PFSK-1 (cell line): ENCODE measurements at regions not wholly inside any gene's neighbourhood (a gene's known extent, or its start where the extent isn't known, plus 50 kb on each side); places are given as distances from the start of the nearest gene placed in this dataset.

Experiments used
- FOXP2 ChIP-seq: optimal IDR thresholded peaks from 2 replicates; pipeline ENCODE3; 2011; ENCODE audit warnings: borderline replicate concordance, control low read depth, inconsistent platforms; ENCODE audit not compliant: insufficient read depth; ENCODE audit errors: extremely low read length, extremely low read depth
- POLR2AphosphoS5 ChIP-seq: IDR thresholded peaks from 2 replicates; pipeline ENCODE4 v1.6.1; 2012; ENCODE audit warnings: low read depth, mild to moderate bottlenecking, control low read depth, low read length, moderate library complexity
- SIN3A ChIP-seq: IDR thresholded peaks from 2 replicates; pipeline ENCODE4 v1.6.1; 2012; ENCODE audit warnings: mild to moderate bottlenecking, low read length, moderate library complexity, borderline replicate concordance; ENCODE audit not compliant: insufficient read depth
- TAF1 ChIP-seq: IDR thresholded peaks from 2 replicates; pipeline ENCODE4 v1.6.1; 2012; ENCODE audit warnings: low read length, control low read depth, borderline replicate concordance; ENCODE audit not compliant: insufficient read depth
- TF ChIP-seq, protein P1 (sequence below), 2 experiments: IDR thresholded peaks; 2 replicates each; pipeline versions ENCODE4 v1.6.1 to v1.8.0; 2011 to 2012; ENCODE audit warnings: low read depth in 2 of 2, low read length in 2 of 2, control low read depth in 1 of 2, inconsistent platforms in 1 of 2, mild to moderate bottlenecking in 1 of 2, moderate library complexity in 1 of 2; ENCODE audit not compliant: insufficient read depth in 1 of 2

DNA sequence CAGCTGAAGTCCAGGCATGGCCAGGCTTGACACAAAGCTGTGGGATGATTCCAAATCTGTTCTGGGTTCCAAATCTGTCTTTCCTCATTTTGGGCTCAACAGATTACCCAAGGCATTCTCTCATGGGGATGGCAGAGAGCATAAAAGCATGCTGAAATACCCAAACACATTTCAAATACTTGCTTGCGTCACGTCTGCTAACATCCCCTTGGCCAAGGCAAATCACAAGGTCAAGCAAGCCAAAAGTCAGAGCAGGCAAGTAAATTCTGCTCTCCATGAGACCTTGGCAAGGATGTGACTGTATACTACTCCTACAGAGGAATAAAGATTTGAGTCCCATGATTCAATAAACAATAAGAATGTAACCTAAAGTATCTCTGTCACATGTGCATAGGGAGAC, 306.7 kb downstream of the EPB41L4A start:
- TF ChIP-seq TAF1 (no peak), SIN3A (no peak), FOXP2 (no peak), POLR2AphosphoS5 (no peak)
- TF ChIP-seq, protein P1, sequence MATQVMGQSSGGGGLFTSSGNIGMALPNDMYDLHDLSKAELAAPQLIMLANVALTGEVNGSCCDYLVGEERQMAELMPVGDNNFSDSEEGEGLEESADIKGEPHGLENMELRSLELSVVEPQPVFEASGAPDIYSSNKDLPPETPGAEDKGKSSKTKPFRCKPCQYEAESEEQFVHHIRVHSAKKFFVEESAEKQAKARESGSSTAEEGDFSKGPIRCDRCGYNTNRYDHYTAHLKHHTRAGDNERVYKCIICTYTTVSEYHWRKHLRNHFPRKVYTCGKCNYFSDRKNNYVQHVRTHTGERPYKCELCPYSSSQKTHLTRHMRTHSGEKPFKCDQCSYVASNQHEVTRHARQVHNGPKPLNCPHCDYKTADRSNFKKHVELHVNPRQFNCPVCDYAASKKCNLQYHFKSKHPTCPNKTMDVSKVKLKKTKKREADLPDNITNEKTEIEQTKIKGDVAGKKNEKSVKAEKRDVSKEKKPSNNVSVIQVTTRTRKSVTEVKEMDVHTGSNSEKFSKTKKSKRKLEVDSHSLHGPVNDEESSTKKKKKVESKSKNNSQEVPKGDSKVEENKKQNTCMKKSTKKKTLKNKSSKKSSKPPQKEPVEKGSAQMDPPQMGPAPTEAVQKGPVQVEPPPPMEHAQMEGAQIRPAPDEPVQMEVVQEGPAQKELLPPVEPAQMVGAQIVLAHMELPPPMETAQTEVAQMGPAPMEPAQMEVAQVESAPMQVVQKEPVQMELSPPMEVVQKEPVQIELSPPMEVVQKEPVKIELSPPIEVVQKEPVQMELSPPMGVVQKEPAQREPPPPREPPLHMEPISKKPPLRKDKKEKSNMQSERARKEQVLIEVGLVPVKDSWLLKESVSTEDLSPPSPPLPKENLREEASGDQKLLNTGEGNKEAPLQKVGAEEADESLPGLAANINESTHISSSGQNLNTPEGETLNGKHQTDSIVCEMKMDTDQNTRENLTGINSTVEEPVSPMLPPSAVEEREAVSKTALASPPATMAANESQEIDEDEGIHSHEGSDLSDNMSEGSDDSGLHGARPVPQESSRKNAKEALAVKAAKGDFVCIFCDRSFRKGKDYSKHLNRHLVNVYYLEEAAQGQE (IDR thresholded peaks at IDR 0.05; ENCODE audit: insufficient read depth in 1 of 2, low read depth in 2 of 2, low read length in 2 of 2), result no peak

DNA sequence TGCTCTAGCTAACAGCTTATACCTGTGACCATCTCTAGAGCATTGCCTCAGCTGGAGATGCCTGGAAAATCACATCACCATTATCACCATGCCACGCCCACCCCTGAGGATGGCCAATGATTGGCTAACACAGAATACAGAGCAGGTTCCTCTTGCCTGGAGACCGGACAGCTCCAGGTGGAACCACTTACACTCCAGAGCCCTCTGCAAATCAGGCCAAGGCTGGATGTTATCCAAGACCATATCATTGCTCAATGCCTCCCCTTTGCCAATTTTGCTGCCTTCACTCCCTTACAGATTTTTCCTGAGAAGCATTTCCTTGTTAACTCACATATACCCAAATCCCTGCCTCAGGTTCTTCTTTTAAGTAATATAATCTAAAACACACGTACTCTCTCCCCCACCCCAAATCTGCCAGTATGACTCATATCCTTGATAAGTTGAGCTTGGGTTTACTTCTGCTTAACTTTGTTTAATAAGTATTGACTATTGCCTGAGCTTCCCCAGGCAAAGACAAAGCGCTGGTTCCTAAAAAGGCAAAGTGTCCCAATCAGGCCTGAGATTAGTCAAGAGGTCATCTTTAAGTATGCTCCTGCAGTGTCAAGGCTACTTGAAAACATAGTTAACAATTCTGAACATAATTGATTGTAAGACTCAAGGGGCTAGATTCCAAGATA, 309.6 kb downstream of the EPB41L4A start:
- TF ChIP-seq POLR2AphosphoS5 (no peak), SIN3A (no peak), TAF1 (no peak), FOXP2 (no peak)
- TF ChIP-seq, protein P1 (IDR thresholded peaks at IDR 0.05; ENCODE audit: insufficient read depth in 1 of 2, low read depth in 2 of 2, low read length in 2 of 2), result no peak

DNA sequence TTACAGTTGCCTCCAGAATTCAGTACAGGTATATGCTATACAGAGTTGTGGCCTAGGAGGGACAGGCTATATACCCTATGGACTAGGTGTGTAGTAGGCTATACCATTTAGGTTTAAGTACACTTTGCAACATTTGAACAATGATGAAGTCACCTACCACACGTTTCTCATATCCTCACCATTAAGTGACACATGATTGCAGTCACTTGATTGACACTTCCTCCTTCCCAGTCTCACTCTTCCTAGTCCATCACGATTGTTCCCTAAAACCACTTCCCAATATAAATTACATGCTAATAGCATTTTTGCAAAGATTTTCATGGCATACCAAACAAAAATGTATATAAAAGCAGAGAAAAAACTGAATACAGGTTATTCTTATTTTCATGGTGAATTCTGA, 312.2 kb downstream of the EPB41L4A start:
- TF ChIP-seq TAF1 (no peak), FOXP2 (no peak), SIN3A (no peak), POLR2AphosphoS5 (no peak)
- TF ChIP-seq, protein P1 (IDR thresholded peaks at IDR 0.05; ENCODE audit: insufficient read depth in 1 of 2, low read depth in 2 of 2, low read length in 2 of 2), result no peak

DNA sequence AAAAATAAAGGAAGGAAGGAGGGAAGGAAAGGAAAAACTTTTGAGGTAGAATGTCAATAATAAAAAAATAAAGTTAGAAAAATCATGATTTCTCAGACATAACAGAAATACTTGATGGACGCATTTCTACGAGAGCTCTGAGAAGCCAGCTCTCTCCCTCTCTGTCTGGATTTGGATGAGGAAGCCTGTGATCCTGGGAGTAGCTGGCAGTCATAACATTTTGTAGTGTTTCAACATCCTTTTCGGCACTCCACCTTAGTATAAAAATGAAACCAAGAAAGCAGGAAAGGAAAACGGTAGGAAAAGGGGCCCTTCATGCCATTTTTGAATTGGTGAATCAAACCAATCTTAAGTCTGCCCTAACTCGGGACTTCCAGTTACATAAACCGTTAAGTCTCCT, 321.3 kb downstream of the EPB41L4A start:
- TF ChIP-seq SIN3A, result no peak
- TF ChIP-seq FOXP2, result no peak
- TF ChIP-seq, protein P1 (IDR thresholded peaks at IDR 0.05; ENCODE audit: insufficient read depth in 1 of 2, low read depth in 2 of 2, low read length in 2 of 2), result no peak
- no peak for TF ChIP-seq TAF1
- no peak for TF ChIP-seq POLR2AphosphoS5

DNA sequence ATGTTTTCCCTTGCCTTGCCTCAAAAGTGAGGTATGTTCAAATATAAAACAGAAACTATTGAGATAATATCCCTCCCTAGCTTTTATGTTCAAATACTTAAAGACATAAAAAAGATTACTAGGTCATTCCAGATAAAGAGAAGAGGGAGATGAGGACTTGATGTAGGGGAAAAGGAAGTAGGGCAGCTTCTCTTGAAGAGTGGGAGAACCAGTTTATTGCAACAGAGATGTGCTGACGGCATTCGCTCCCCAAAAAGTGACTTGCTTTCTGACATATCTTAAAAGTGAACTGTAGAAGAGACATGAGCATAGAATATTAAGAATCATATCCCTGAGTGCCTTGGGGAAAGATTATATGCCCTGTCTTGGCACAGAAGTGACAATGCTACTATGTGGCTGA, 330.2 kb upstream of the NREP start:
- TF ChIP-seq, protein P1 (IDR thresholded peaks at IDR 0.05; ENCODE audit: insufficient read depth in 1 of 2, low read depth in 2 of 2, low read length in 2 of 2), result no peak
- TF ChIP-seq SIN3A, result no peak
- TF ChIP-seq POLR2AphosphoS5, result no peak
- TF ChIP-seq TAF1, result no peak
- no peak for TF ChIP-seq FOXP2
